GM12891 (cell line): ENCODE measurements at regions not wholly inside any gene's neighbourhood (a gene's known extent, or its start where the extent isn't known, plus 50 kb on each side); places are given as distances from the start of the nearest gene placed in this dataset.

ENCODE experiments used
- PAX5 ChIP-seq: IDR thresholded peaks from 2 replicates; pipeline ENCODE4 v1.6.1; 2011; ENCODE audit warnings: low read length, moderate library complexity, mild to moderate bottlenecking; ENCODE audit not compliant: insufficient read depth, severe bottlenecking
- POLR2A ChIP-seq: IDR thresholded peaks from 2 replicates; pipeline ENCODE4 v1.6.1; 2011; ENCODE audit warnings: low read depth, low read length, control low read depth
- POLR2AphosphoS5 ChIP-seq: IDR thresholded peaks from 2 replicates; pipeline ENCODE4 v1.6.1; 2011; ENCODE audit warnings: low read depth, low read length, control low read depth
- POU2F2 ChIP-seq: IDR thresholded peaks from 2 replicates; pipeline ENCODE4 v1.6.1; 2011; ENCODE audit warnings: low read depth, mild to moderate bottlenecking, control low read depth, low read length, moderate library complexity
- SPI1 ChIP-seq: IDR thresholded peaks from 2 replicates; pipeline ENCODE4 v1.6.1; 2011; ENCODE audit warnings: low read depth, low read length, control low read depth
- TAF1 ChIP-seq: IDR thresholded peaks from 2 replicates; pipeline ENCODE4 v1.6.1; 2011; ENCODE audit warnings: low read depth, low read length, control low read depth

DNA sequence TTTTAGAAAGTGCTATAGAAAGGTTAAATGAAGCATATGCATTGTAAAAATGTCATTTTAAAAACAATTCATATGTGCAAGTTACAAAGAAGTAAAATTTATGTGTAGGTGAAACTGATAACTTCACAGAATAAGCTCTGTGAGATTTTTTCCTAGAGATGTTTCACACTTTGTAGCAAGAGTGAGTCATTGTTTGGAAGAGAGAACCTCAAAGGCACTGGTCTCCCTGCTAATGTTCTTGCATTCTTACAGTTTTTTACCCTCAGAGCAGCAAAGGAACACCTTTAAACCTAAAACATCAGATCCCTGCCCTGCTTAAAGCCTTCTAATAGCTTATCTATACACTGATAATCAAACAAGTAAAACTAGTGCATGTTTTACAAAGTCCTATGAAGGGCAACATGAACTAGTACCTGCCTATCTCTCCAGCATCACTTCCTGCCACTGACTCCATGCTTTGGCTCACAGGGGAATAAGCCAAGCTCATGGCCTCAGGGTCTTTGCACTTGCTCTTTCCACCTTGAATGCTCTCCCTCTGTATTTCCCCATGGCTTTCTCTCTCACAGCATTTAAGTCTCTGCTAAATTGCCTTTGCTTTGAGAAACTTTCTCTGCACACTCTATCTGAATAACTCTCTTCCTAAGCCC is 997.0 kb downstream of the GATA3 start:
- TF ChIP-seq POLR2A (no peak), POLR2AphosphoS5 (no peak), TAF1 (no peak), POU2F2 (no peak), SPI1 (no peak), PAX5 (no peak)
